GM23338 (cell line): ENCODE measurements at regions not wholly inside any gene's neighbourhood (a gene's known extent, or its start where the extent isn't known, plus 50 kb on each side); places are given as distances from the start of the nearest gene placed in this dataset.
"Not testable (repeated sequence)": the region's sequence is repeated elsewhere in the genome, so short reads cannot be mapped to it uniquely, and the experiment has no call there.

Experiments used
- CREB1 ChIP-seq: fragments of 250-450 bp; sonication (Bioruptor Pico); IDR thresholded peaks from 2 replicates; pipeline ENCODE4 v1.5.0; 2020; ENCODE audit warnings: low read depth, mild to moderate bottlenecking, moderate library complexity
- CTCF ChIP-seq, 2 experiments: fragments of 200-600 bp in 1 of 2; sonication (generic) in 1 of 2; conservative IDR thresholded peaks; 2 replicates each; pipeline versions ENCODE4 v1.5.1 to v1.6.1; 2016 to 2017; ENCODE audit warnings: antibody characterized with exemption in 2 of 2, low read depth in 2 of 2, mild to moderate bottlenecking in 2 of 2, moderate library complexity in 1 of 2
- EZH2 ChIP-seq: fragments of 200-600 bp; sonication (generic); IDR thresholded peaks from one replicate; pipeline ENCODE4 v1.8.0; 2017; ENCODE audit warnings: antibody characterized with exemption, mild to moderate bottlenecking, low read depth; ENCODE audit not compliant: unreplicated experiment
- EZH2phosphoT487 ChIP-seq: fragments of 200-600 bp; sonication (generic); IDR thresholded peaks from one replicate; pipeline ENCODE4 v1.8.1; 2018; ENCODE audit warnings: antibody characterized with exemption; ENCODE audit not compliant: unreplicated experiment
- JUNB ChIP-seq: IDR thresholded peaks from one replicate; pipeline ENCODE4 v1.6.1; 2016; ENCODE audit warnings: antibody characterized with exemption; ENCODE audit not compliant: unreplicated experiment
- NANOG ChIP-seq: IDR thresholded peaks from 2 replicates; pipeline ENCODE4 v1.6.1; 2016; ENCODE audit warnings: antibody characterized with exemption, borderline replicate concordance
- POLR2AphosphoS5 ChIP-seq: IDR thresholded peaks from 2 replicates; pipeline ENCODE4 v1.6.1; 2016; ENCODE audit warnings: antibody characterized with exemption, low read depth
- REST ChIP-seq: IDR thresholded peaks from one replicate; pipeline ENCODE4 v1.6.1; 2018; ENCODE audit warnings: antibody characterized with exemption; ENCODE audit not compliant: unreplicated experiment
- STAT1 ChIP-seq: IDR thresholded peaks from one replicate; pipeline ENCODE4 v1.6.1; 2016; ENCODE audit warnings: antibody characterized with exemption; ENCODE audit not compliant: unreplicated experiment
- ZNF114 ChIP-seq: fragments of 250-450 bp; sonication (Bioruptor Pico); IDR thresholded peaks from 2 replicates; pipeline ENCODE4 v1.5.0; 2020; ENCODE audit warnings: mild to moderate bottlenecking, moderate library complexity
- ZNF331 ChIP-seq: fragments of 250-450 bp; sonication (Bioruptor Pico); IDR thresholded peaks from 2 replicates; pipeline ENCODE4 v1.5.0; 2020; ENCODE audit warnings: low read depth, mild to moderate bottlenecking, moderate library complexity

GRCh38 chr6:28623242-28623641 is 97.6 kb downstream of the GPX5 start:
- TF ChIP-seq POLR2AphosphoS5; REST; CTCF (conservative IDR thresholded peaks at IDR 0.05; ENCODE audit: low read depth in 2 of 2); ZNF114; STAT1; CREB1; EZH2; EZH2phosphoT487; JUNB; ZNF331 (CRISPR knock-in tag); NANOG: not testable (repeated sequence)
